ENCODE measurements at regions not wholly inside any gene's neighbourhood (a gene's known extent, or its start where the extent isn't known, plus 50 kb on each side); places are given as distances from the start of the nearest gene placed in this dataset.
"Not testable (repeated sequence)": the region's sequence is repeated elsewhere in the genome, so short reads cannot be mapped to it uniquely, and the experiment has no call there.

- TF ChIP-seq CEBPB (IDR thresholded peaks at IDR 0.05; ENCODE audit: low read depth, low read length); POLR2A (IDR thresholded peaks at IDR 0.05; ENCODE audit: low read depth, low read length); USF2 (IDR thresholded peaks at IDR 0.05; ENCODE audit: low read depth, low read length); CTCF (conservative IDR thresholded peaks at IDR 0.05; ENCODE audit: low read depth, low read length); SMC3 (IDR thresholded peaks at IDR 0.05; ENCODE audit: low read depth, low read length); RCOR1 (IDR thresholded peaks at IDR 0.05; ENCODE audit: insufficient replicate concordance, low read length); FOS (IDR thresholded peaks at IDR 0.05; ENCODE audit: low read depth, low read length); BHLHE40 (IDR thresholded peaks at IDR 0.05; ENCODE audit: low read depth, low read length); MXI1 (IDR thresholded peaks at IDR 0.05; ENCODE audit: borderline replicate concordance, low read depth, low read length); RAD21 (IDR thresholded peaks at IDR 0.05; ENCODE audit: low read length): not testable (repeated sequence)
- TF ChIP-seq, protein P1, sequence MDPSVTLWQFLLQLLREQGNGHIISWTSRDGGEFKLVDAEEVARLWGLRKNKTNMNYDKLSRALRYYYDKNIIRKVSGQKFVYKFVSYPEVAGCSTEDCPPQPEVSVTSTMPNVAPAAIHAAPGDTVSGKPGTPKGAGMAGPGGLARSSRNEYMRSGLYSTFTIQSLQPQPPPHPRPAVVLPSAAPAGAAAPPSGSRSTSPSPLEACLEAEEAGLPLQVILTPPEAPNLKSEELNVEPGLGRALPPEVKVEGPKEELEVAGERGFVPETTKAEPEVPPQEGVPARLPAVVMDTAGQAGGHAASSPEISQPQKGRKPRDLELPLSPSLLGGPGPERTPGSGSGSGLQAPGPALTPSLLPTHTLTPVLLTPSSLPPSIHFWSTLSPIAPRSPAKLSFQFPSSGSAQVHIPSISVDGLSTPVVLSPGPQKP (IDR thresholded peaks at IDR 0.05; ENCODE audit: borderline replicate concordance, low read depth, low read length): not testable (repeated sequence)
Observed at GRCh38 chr7:9728014-9728657, 1245.5 kb upstream of the PHF14 start.

Measured in IMR-90 (cell line).